BE2C (cell line): ENCODE measurements at regions not wholly inside any gene's neighbourhood (a gene's known extent, or its start where the extent isn't known, plus 50 kb on each side); places are given as distances from the start of the nearest gene placed in this dataset.

ENCODE experiments used
- DNase-seq: peaks from one replicate; pipeline ENCODE4 v3.0.0-alpha.2; 2020
- H3K27me3 ChIP-seq: fragments of 250-450 bp; sonication (Bioruptor Pico); 2 replicates; pipeline ENCODE4 v1.5.1; 2020; ENCODE audit warnings: mild to moderate bottlenecking
- H3K36me3 ChIP-seq: fragments of 250-450 bp; sonication (Bioruptor Pico); 2 replicates; pipeline ENCODE4 v1.5.1; 2020; ENCODE audit warnings: mild to moderate bottlenecking
- H3K4me1 ChIP-seq: fragments of 250-450 bp; sonication (Bioruptor Pico); 2 replicates; pipeline ENCODE4 v1.5.1; 2020
- H3K4me3 ChIP-seq: 2 replicates; pipeline ENCODE4 v1.5.1; 2011; ENCODE audit warnings: low read depth, low read length
- H3K9me3 ChIP-seq: fragments of 250-450 bp; sonication (Bioruptor Pico); 2 replicates; pipeline ENCODE4 v1.5.1; 2020
- TF ChIP-seq, protein P1 (sequence below): IDR thresholded peaks from 2 replicates; pipeline ENCODE4 v1.5.1; 2012; ENCODE audit warnings: mild to moderate bottlenecking, low read depth, low read length

DNA sequence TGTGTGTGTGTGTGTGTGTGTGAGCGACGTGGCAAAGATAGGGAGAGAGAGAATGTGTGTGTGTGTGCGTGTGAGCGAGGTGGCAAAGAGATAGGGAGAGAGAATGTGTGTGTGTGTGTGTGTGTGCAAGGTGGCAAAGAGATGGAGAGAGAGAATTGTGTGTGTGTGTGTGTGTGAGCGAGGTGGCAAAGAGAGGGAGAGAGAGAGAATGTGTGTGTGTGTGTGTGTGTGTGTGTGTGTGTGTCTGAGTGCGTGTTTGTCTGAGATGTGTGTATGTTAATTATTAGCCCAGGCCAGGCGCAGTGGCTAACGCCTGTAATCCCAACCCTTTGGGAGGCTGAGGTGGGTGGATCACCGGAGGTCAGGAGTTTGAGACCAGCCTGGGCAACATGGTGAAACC lies 154.6 kb upstream of the RGMA start:
- TF ChIP-seq, protein P1, sequence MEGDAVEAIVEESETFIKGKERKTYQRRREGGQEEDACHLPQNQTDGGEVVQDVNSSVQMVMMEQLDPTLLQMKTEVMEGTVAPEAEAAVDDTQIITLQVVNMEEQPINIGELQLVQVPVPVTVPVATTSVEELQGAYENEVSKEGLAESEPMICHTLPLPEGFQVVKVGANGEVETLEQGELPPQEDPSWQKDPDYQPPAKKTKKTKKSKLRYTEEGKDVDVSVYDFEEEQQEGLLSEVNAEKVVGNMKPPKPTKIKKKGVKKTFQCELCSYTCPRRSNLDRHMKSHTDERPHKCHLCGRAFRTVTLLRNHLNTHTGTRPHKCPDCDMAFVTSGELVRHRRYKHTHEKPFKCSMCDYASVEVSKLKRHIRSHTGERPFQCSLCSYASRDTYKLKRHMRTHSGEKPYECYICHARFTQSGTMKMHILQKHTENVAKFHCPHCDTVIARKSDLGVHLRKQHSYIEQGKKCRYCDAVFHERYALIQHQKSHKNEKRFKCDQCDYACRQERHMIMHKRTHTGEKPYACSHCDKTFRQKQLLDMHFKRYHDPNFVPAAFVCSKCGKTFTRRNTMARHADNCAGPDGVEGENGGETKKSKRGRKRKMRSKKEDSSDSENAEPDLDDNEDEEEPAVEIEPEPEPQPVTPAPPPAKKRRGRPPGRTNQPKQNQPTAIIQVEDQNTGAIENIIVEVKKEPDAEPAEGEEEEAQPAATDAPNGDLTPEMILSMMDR, result no peak
- Histone ChIP-seq H3K4me3 (no peak overlapping the region), H3K4me1 (no peaks in the 10 kb centered on the region), H3K36me3 (no peaks in the 10 kb centered on the region), H3K27me3 (no peaks in the 10 kb centered on the region), H3K9me3 (no peaks in the 10 kb centered on the region)
- DNase-seq, result no peak

DNA sequence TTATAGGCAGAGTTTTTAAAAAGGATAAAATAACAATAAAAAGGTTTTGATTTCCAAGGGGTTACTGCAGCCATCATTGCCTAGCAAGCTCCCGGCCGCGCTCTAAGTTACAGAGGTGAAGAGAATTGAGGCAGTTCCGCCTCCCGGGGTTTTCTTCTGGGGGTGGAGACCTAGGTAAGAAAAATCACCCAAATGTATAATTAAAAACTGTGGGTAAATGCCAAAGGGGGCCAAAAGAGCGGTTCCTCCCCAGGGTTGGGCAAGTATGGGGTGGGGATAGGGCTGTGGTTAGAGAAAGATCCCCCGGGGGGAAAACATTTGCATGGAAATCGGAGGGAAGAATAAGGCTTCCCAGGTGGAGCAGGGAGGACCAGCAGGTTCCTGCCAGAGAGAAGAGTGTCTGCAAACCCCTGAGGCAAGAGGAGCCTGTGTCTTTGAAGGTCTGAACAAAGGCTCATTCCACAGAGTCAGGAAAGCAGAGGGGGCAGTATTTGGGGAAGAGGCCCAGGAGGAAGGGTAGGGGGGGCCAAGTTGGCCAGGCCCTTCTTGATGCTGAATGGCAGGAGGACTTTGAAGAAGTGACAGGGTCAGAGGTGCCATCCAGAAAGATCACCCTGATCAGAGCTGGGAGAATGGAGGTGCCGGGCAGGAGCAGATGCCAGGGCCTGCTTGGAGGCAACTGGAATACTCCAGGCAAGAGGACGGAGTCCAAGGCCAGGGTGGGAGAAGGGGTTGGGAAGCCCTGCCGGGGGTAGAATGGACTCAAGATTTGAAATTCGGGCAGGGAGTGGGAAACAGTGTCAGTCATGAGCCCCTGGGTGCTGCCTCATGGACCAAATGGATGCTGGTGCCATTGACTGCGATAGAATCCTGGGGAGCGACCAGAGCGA lies 152.9 kb upstream of the RGMA start:
- no peak for DNase-seq
- H3K4me3 ChIP-seq, result no peak overlapping the region
- H3K4me1 ChIP-seq, result no peaks in the 10 kb centered on the region
- H3K36me3 ChIP-seq, result no peaks in the 10 kb centered on the region
- H3K27me3 ChIP-seq, result no peaks in the 10 kb centered on the region
- TF ChIP-seq, protein P1, result no peak
- no peaks in the 10 kb centered on the region for H3K9me3 ChIP-seq

DNA sequence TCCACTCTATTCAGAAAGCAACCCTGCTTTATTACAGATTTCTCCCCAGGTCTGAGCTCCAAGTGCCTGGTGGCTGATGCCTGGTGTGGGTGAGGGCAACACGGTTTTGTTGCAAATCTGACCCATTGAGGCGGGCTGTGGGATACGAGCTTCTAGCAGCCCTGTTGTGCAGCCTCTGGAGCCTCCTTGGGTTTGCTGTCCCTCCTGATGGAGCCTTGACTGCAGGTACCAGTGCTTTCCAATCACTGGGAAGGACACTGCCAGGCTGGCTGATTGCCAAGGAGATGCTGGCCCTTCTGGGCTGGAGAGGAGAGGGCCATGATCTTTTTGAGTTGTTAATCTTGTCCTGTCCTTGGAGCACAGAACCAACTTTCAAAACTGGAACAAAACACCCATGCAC lies 151.0 kb upstream of the RGMA start:
- Histone ChIP-seq H3K27me3 (no peaks in the 10 kb centered on the region), H3K4me1 (no peaks in the 10 kb centered on the region), H3K36me3 (no peaks in the 10 kb centered on the region), H3K4me3 (no peak overlapping the region), H3K9me3 (no peaks in the 10 kb centered on the region)
- peak; percentile 31 for DNase-seq
- TF ChIP-seq, protein P1, result no peak

DNA sequence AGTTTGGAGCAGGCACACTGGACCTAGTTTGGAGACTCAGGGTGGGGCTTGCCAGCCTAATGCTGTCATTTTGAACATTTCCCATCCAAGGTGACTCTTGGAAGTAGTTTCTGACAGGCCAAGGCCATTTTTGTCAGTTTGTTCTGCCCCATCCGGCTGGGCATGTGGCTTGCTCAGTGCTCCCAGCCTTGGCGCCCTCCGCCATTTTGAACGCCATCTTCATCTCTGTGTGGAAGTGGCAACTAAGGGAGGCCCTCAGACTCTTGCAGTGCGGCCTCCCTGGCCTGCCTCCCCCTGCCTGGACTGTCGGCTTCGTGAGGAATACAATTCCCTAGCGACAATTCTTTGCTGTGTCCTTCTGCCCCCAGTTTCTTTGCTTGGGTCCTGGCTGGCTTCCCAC lies 150.6 kb upstream of the RGMA start:
- Histone ChIP-seq H3K4me3 (no peak overlapping the region), H3K4me1 (no peaks in the 10 kb centered on the region), H3K27me3 (no peaks in the 10 kb centered on the region), H3K36me3 (no peaks in the 10 kb centered on the region), H3K9me3 (no peaks in the 10 kb centered on the region)
- DNase-seq, result no peak
- TF ChIP-seq, protein P1, result no peak

DNA sequence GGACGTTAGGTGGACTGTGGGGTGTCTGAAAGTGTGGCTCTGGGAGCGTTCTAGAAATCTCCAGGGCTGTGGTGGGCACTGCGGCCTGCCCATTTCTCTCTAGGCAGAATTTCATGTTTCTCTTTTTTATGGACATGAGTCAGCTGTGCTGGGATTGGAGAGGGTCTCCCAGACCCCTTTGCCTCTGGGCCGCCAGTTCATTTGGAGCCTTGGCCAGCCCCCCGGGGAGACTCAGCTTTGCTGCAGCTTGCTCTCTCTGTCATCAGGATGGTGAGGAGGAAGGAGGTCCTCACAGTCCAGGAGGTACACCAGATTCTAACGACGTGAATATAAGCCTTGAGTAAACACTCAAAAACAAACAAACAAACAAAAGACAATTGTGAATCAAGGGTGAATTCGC lies 149.6 kb upstream of the RGMA start:
- Histone ChIP-seq H3K27me3 (no peaks in the 10 kb centered on the region), H3K9me3 (no peaks in the 10 kb centered on the region), H3K36me3 (no peaks in the 10 kb centered on the region), H3K4me1 (no peaks in the 10 kb centered on the region), H3K4me3 (no peak overlapping the region)
- TF ChIP-seq, protein P1, result no peak
- DNase-seq, result no peak
